K562 (cell line): ENCODE measurements at regions not wholly inside any gene's neighbourhood (a gene's known extent, or its start where the extent isn't known, plus 50 kb on each side); places are given as distances from the start of the nearest gene placed in this dataset.

Experiments
- BACH1 ChIP-seq: fragments of 200-800 bp; sonication (Bioruptor generic); IDR thresholded peaks from 2 replicates; pipeline ENCODE4 v1.6.1; 2016; ENCODE audit warnings: missing genetic modification characterization, missing compliant biosample characterization
- BHLHE40 ChIP-seq: IDR thresholded peaks from 2 replicates; pipeline ENCODE4 v1.6.1; 2011; ENCODE audit warnings: low read length, improper control_type of control experiment
- ELF1 ChIP-seq: fragments of 200-800 bp; sonication (Bioruptor generic); IDR thresholded peaks from 2 replicates; pipeline ENCODE4 v1.6.1; 2016; ENCODE audit warnings: missing genetic modification characterization, missing compliant biosample characterization
- PHF8 ChIP-seq: fragments of 200-600 bp; sonication (generic); IDR thresholded peaks from 2 replicates; pipeline ENCODE4 v1.6.1; 2012; ENCODE audit warnings: mixed run types, mild to moderate bottlenecking, inconsistent platforms, low read length, moderate library complexity, borderline replicate concordance
- PTTG1 ChIP-seq: fragments of 450-650 bp; IDR thresholded peaks from 2 replicates; pipeline ENCODE4 v1.6.1; 2016; ENCODE audit warnings: low read depth, mild to moderate bottlenecking, missing genetic modification characterization, missing compliant biosample characterization
- SRSF7 ChIP-seq: fragments of 200-400 bp; formaldehyde crosslinking; optimal IDR thresholded peaks from 2 replicates; pipeline ENCODE3; 2017; ENCODE audit warnings: mild to moderate bottlenecking, low read depth, low read length
- ZC3H11A ChIP-seq: IDR thresholded peaks from 2 replicates; pipeline ENCODE4 v1.6.1; 2012; ENCODE audit warnings: low read depth, low read length, improper control_type of control experiment
- ZNF324 ChIP-seq: fragments of 250-450 bp; sonication (Bioruptor Pico); IDR thresholded peaks from 2 replicates; pipeline ENCODE4 v1.4.0; 2020; ENCODE audit warnings: mild to moderate bottlenecking
- ZNF76 ChIP-seq: fragments of 250-450 bp; sonication (Bioruptor Pico); IDR thresholded peaks from 2 replicates; pipeline ENCODE4 v1.4.0; 2020; ENCODE audit warnings: mild to moderate bottlenecking, moderate library complexity, borderline replicate concordance
- TF ChIP-seq, protein P1 (sequence below), 2 experiments: fragments of 450-650 bp; IDR thresholded peaks; 2 replicates each; pipeline ENCODE4 v1.6.1; 2018; ENCODE audit warnings: mild to moderate bottlenecking in 2 of 2, low read depth in 1 of 2; ENCODE audit not compliant: partially characterized antibody in 2 of 2

- TF ChIP-seq, protein P1, sequence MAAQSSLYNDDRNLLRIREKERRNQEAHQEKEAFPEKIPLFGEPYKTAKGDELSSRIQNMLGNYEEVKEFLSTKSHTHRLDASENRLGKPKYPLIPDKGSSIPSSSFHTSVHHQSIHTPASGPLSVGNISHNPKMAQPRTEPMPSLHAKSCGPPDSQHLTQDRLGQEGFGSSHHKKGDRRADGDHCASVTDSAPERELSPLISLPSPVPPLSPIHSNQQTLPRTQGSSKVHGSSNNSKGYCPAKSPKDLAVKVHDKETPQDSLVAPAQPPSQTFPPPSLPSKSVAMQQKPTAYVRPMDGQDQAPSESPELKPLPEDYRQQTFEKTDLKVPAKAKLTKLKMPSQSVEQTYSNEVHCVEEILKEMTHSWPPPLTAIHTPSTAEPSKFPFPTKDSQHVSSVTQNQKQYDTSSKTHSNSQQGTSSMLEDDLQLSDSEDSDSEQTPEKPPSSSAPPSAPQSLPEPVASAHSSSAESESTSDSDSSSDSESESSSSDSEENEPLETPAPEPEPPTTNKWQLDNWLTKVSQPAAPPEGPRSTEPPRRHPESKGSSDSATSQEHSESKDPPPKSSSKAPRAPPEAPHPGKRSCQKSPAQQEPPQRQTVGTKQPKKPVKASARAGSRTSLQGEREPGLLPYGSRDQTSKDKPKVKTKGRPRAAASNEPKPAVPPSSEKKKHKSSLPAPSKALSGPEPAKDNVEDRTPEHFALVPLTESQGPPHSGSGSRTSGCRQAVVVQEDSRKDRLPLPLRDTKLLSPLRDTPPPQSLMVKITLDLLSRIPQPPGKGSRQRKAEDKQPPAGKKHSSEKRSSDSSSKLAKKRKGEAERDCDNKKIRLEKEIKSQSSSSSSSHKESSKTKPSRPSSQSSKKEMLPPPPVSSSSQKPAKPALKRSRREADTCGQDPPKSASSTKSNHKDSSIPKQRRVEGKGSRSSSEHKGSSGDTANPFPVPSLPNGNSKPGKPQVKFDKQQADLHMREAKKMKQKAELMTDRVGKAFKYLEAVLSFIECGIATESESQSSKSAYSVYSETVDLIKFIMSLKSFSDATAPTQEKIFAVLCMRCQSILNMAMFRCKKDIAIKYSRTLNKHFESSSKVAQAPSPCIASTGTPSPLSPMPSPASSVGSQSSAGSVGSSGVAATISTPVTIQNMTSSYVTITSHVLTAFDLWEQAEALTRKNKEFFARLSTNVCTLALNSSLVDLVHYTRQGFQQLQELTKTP (IDR thresholded peaks at IDR 0.05; ENCODE audit: low read depth in 1 of 2, partially characterized antibody in 2 of 2) = no peak
- TF ChIP-seq ELF1 (tag) (no peak), PHF8 (no peak), BACH1 (tag) (no peak), PTTG1 (no peak), ZNF324 (CRISPR knock-in tag) (no peak), BHLHE40 (no peak), SRSF7 (no peak), ZNF76 (CRISPR knock-in tag) (no peak), ZC3H11A (no peak)
Observed at GRCh38 chr3:72388644-72389043, 459.6 kb downstream of the SHQ1 start (continued).
